C4-2B (cell line): ENCODE measurements at regions not wholly inside any gene's neighbourhood (a gene's known extent, or its start where the extent isn't known, plus 50 kb on each side); places are given as distances from the start of the nearest gene placed in this dataset.

ENCODE experiments used
- H3K27ac ChIP-seq: fragments of 450-650 bp; 2 replicates; pipeline ENCODE4 v1.5.1; 2017
- CTCF ChIP-seq: fragments of 450-650 bp; conservative IDR thresholded peaks from 2 replicates; pipeline ENCODE4 v1.5.1; 2017; ENCODE audit warnings: mild to moderate bottlenecking
- ZFX ChIP-seq: fragments of 450-650 bp; IDR thresholded peaks from 2 replicates; pipeline ENCODE4 v1.6.1; 2017

GRCh38 chr1:5451671-5452070, 540.6 kb downstream of the NPHP4 start:
- no peak overlapping the region for H3K27ac ChIP-seq
- TF ChIP-seq CTCF (no peak), ZFX (no peak)

DNA sequence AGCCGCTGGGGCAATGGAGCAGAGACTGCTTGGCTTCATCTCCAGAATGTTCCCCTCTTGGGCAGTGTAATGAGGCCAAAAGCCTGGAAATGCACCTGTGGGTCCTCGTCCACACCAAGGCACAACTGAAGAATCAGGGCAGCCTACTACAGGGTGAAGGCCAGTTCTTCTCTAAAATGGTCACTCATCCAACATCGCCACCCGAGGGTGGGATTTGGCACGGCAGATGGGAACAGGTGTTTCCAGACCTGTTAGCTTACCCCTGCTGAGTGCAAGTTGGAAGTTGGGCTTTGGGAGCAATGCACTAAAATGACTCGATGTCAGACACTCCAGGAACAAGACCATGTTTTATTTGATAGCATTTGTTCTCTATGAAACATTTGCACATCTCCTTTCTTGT, 543.7 kb downstream of the NPHP4 start:
- H3K27ac ChIP-seq: no peak overlapping the region
- TF ChIP-seq CTCF: no peak
- no peak for TF ChIP-seq ZFX

- TF ChIP-seq ZFX: no peak
- TF ChIP-seq CTCF: no peak
- no peak overlapping the region for H3K27ac ChIP-seq
Measured at GRCh38 chr1:5447503-5447960, 544.7 kb downstream of the NPHP4 start.

GRCh38 chr1:5444396-5444795, 547.8 kb downstream of the NPHP4 start:
- TF ChIP-seq CTCF (no peak), ZFX (no peak)
- no peak overlapping the region for H3K27ac ChIP-seq

DNA sequence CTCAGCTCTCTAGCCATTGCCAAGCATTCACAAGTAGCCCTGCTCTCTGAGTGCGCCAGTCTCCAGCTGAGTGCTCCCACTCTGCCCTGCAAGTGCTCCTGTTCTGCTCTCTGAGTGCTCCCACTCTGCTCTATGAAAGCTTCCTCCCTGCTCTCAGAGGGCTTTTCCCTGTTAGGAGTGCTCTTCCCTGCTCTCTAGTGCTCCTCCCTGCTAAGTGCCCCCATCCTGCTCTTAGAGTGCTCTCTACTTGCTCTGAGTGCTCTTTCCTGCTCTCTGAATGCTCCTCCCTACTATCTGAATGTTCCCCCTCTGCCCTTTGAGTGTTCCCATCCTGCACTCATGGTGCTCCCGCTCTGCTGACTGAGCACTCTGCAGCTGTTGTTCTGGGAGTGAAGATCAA, 555.4 kb downstream of the NPHP4 start:
- TF ChIP-seq CTCF: no peak
- TF ChIP-seq ZFX: no peak
- no peak overlapping the region for H3K27ac ChIP-seq

DNA sequence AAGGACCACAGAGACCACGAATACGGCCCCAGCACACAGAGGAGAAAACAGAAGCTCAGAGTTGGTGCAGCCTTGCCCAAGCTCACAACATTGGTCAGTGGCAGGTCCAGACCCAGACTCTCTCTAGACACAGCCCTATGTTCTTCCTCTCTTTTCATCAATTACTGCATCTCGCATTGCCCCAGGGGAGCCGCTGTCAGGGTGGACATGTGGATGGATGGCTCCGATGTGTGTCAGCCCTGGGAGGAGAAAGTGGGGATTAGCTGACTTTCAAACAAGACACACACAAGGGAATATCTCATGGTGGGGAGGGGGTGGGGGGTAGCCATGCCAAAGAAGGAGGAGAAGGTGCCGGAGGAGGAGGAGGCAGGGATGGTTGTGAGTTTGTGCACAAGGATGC, 556.8 kb downstream of the NPHP4 start:
- H3K27ac ChIP-seq: no peak overlapping the region
- TF ChIP-seq CTCF: no peak
- no peak for TF ChIP-seq ZFX

GRCh38 chr1:5432436-5432835, 559.8 kb downstream of the NPHP4 start:
- TF ChIP-seq ZFX (no peak), CTCF (no peak)
- H3K27ac ChIP-seq: no peak overlapping the region
